ENCODE measurements at regions not wholly inside any gene's neighbourhood (a gene's known extent, or its start where the extent isn't known, plus 50 kb on each side); places are given as distances from the start of the nearest gene placed in this dataset.

GRCh38 chr2:48257456-48257855 is 57.0 kb upstream of the FOXN2 start:
- no peak for ATAC-seq
- no peak for DNase-seq (ENCODE audit: missing footprints)
- intact Hi-C loops (cut with DNase I): no loop called here

DNA sequence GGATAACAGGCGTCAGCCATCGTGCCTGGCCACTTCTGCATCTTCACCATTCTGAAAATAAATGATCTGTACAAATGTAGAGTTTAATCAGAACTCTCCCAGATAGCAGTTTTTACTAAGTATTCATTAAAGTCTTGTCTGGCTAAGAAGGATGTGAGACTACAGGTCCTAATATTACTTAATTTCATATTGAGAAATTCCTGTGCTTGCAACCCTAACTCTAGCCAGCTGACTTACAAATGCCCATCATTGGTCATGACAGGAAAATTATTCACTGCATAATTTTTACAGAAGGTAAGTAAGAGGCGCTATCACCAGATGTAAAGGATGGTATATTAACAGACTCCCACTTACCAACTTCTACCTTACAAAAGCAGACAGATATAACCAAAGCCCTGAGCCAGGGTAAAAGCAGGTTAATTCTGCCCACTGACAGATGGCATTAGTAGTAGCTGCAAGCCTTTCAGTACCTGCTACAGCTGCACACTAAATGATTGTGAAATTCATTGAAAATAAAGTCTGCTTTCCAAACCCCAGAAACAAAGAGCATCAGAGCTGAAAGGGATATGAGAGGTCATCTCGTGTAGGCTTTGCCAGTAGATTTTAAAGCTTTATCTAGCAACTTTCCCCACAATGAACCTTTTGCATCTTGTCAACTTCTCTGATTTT is 55.9 kb upstream of the FOXN2 start:
- DNase-seq (ENCODE audit: missing footprints) (no peak), ATAC-seq (no peak)
- intact Hi-C loops (cut with DNase I): no loop called here

- DNase-seq (ENCODE audit: missing footprints) (no peak), ATAC-seq (no peak)
- intact Hi-C loops (cut with DNase I): no loop called here
Measured at GRCh38 chr2:48259811-48260210, 54.7 kb upstream of the FOXN2 start.

GRCh38 chr2:48264627-48265026 is 49.9 kb upstream of the FOXN2 start:
- ATAC-seq: no peak
- intact Hi-C loops (cut with DNase I): no loop called here

More at GRCh38 chr2:48264627-48265026, 49.9 kb upstream of the FOXN2 start:
- DNase-seq (ENCODE audit: missing footprints): no peak
